GM23248 (cell line): ENCODE measurements at regions not wholly inside any gene's neighbourhood (a gene's known extent, or its start where the extent isn't known, plus 50 kb on each side); places are given as distances from the start of the nearest gene placed in this dataset.

ENCODE experiments used
- EZH2 ChIP-seq: fragments of 200-600 bp; sonication (generic); IDR thresholded peaks from 2 replicates; pipeline ENCODE4 v1.6.1; 2018; ENCODE audit warnings: antibody characterized with exemption, mild to moderate bottlenecking; ENCODE audit not compliant: insufficient read depth, poor library complexity, severe bottlenecking
- EZH2phosphoT487 ChIP-seq: fragments of 200-600 bp; sonication (generic); IDR thresholded peaks from 2 replicates; pipeline ENCODE4 v1.6.1; 2018; ENCODE audit warnings: antibody characterized with exemption, moderate library complexity, mild to moderate bottlenecking, low read depth; ENCODE audit not compliant: insufficient read depth

- TF ChIP-seq EZH2phosphoT487: no peak
- no peak for TF ChIP-seq EZH2
Measured at GRCh38 chr12:70052931-70053497, 190.2 kb upstream of the CNOT2 start.
